Cardiac muscle cell (in vitro differentiated cells and primary cell): ENCODE measurements at regions not wholly inside any gene's neighbourhood (a gene's known extent, or its start where the extent isn't known, plus 50 kb on each side); places are given as distances from the start of the nearest gene placed in this dataset.
A peak's percentile ranks its signal among the peaks of the same experiment; 100 is the strongest.

Experiments used
- DNase-seq, 2 donors: peaks; one replicate each; pipeline versions ENCODE4 v3.0.0 to v3.0.0-alpha.2; 2010 to 2017; ENCODE audit warnings: low read depth in 1 of 2, low spot score in 1 of 2
- H3K27ac ChIP-seq: fragments of 200-600 bp; sonication (generic); 2 replicates; pipeline ENCODE4 v1.5.1; 2016
- H3K27me3 ChIP-seq: fragments of 200-600 bp; sonication (generic); 2 replicates; pipeline ENCODE4 v1.6.0; 2016; ENCODE audit warnings: control low read depth
- H3K36me3 ChIP-seq: fragments of 200-600 bp; sonication (generic); 2 replicates; pipeline ENCODE4 v1.5.1; 2016; ENCODE audit warnings: control low read depth
- H3K4me1 ChIP-seq: fragments of 200-600 bp; sonication (generic); 2 replicates; pipeline ENCODE4 v1.8.1; 2017; ENCODE audit warnings: low read depth, mild to moderate bottlenecking, mixed run types
- H3K4me3 ChIP-seq: fragments of 200-600 bp; sonication (generic); 2 replicates; pipeline ENCODE4 v1.5.1; 2016; ENCODE audit warnings: mild to moderate bottlenecking
- H3K9me3 ChIP-seq: fragments of 200-600 bp; sonication (generic); 2 replicates; pipeline ENCODE4 v1.5.1; 2017; ENCODE audit warnings: low read depth, mild to moderate bottlenecking, control low read depth
- TF ChIP-seq, protein P1 (sequence below): IDR thresholded peaks from 2 replicates; pipeline ENCODE4 v1.5.1; 2012; ENCODE audit warnings: low read depth, mild to moderate bottlenecking, low read length

- no peak for DNase-seq
- Histone ChIP-seq H3K27ac (no peak overlapping the region), H3K4me3 (no peak overlapping the region), H3K27me3 (no peaks in the 10 kb centered on the region), H3K36me3 (no peaks in the 10 kb centered on the region), H3K4me1 (peaks cover 7% of the 10 kb centered on the region), H3K9me3 (no peaks in the 10 kb centered on the region)
- TF ChIP-seq, protein P1, sequence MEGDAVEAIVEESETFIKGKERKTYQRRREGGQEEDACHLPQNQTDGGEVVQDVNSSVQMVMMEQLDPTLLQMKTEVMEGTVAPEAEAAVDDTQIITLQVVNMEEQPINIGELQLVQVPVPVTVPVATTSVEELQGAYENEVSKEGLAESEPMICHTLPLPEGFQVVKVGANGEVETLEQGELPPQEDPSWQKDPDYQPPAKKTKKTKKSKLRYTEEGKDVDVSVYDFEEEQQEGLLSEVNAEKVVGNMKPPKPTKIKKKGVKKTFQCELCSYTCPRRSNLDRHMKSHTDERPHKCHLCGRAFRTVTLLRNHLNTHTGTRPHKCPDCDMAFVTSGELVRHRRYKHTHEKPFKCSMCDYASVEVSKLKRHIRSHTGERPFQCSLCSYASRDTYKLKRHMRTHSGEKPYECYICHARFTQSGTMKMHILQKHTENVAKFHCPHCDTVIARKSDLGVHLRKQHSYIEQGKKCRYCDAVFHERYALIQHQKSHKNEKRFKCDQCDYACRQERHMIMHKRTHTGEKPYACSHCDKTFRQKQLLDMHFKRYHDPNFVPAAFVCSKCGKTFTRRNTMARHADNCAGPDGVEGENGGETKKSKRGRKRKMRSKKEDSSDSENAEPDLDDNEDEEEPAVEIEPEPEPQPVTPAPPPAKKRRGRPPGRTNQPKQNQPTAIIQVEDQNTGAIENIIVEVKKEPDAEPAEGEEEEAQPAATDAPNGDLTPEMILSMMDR: no peak
These were observed 197.9 kb downstream of the IRF8 start for GRCh38 chr16:86096850-86097249.

GRCh38 chr16:86099326-86099725, 200.4 kb downstream of the IRF8 start:
- no peak for DNase-seq
- peaks cover 7% of the 10 kb centered on the region for H3K4me1 ChIP-seq
- TF ChIP-seq, protein P1: no peak
- H3K4me3 ChIP-seq: no peak overlapping the region
- H3K9me3 ChIP-seq: no peaks in the 10 kb centered on the region
- no peaks in the 10 kb centered on the region for H3K36me3 ChIP-seq
- H3K27ac ChIP-seq: no peak overlapping the region
- H3K27me3 ChIP-seq: no peaks in the 10 kb centered on the region

DNA sequence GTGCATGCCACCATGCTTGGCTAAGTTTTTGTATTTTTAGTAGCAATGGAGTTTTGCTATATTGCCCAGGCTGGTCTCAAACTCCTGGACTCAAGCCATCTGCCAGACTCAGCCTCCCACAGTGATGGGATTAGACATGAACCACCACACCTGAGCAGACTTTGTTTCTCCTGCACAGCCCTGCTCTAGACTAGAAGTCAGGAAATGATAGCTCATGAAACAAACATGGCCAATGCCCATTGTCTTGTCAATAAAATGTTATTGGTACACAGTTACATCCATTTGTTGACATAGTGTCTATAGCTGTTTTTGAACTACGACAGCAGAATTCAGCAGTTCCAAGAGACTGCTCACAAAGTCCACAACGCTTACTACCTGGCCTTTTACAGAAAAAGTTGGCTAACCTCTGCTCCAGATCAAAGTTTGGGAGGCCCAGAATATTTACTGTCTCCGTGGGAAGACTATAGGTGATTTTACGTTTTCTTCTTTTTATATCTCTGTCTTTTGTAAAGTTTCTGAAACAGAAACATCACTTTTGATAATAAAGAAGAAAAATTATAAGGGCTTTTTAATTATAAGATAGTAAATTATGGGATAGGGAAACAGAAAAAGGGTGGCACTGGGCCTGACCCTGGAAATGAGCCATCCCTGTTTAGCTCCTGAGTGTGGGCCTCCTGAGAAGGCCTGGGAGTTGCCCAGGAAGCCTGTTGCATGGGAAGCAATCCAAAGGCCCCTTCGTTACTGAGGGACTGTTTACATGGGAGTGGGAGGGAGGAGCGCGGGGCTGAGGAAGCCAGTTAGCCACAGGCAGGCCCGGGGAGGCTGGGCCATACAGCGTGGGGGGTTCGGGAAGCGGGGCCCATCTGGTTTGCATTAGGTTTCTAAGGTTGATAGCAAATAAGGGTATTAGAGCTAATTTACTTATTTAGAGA, 201.5 kb downstream of the IRF8 start:
- Histone ChIP-seq H3K27ac (no peak overlapping the region), H3K9me3 (no peaks in the 10 kb centered on the region), H3K27me3 (no peaks in the 10 kb centered on the region), H3K4me1 (peaks cover 7% of the 10 kb centered on the region), H3K4me3 (no peak overlapping the region), H3K36me3 (no peaks in the 10 kb centered on the region)
- DNase-seq: peak in 1 of 2 donors; percentile 43
- TF ChIP-seq, protein P1: no peak

DNA sequence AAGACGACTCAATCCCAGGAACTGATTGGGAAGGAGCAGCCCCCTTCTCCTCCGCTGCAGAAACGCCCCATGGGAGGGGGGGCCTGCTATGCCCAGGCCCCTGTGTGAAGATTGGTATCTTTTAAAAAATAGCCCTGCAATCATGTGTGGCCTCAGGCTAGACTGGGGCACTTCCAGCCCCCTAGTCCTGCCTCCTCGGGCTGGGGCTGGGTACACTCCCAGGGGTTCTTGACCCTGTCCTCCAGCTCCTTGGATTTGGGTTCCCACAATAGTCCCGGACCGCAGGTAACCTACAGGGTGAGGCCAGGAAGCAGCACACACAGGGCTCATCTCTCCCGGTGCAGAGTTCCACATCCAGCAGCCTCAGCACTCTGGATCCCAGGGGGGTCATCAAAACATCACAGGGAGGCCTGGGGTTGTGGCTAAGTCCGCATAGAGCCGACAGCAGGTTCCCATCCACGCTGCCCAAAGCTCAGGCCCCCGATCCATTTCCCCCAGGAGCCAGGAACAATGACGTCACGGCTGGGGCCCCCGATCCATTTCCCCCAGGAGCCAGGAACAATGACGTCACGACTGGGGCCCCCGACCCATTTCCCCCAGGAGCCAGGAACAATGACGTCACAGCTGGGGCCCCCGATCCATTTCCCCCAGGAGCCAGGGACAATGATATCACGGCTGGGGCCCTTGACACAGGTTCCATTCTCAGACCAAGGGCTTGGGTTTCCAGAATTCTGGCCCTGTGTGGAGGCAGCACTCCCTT, 202.4 kb downstream of the IRF8 start:
- Histone ChIP-seq H3K27ac (no peak overlapping the region), H3K4me3 (no peak overlapping the region), H3K9me3 (no peaks in the 10 kb centered on the region), H3K4me1 (peaks cover 7% of the 10 kb centered on the region), H3K36me3 (no peaks in the 10 kb centered on the region), H3K27me3 (no peaks in the 10 kb centered on the region)
- TF ChIP-seq, protein P1: no peak
- DNase-seq: no peak

DNA sequence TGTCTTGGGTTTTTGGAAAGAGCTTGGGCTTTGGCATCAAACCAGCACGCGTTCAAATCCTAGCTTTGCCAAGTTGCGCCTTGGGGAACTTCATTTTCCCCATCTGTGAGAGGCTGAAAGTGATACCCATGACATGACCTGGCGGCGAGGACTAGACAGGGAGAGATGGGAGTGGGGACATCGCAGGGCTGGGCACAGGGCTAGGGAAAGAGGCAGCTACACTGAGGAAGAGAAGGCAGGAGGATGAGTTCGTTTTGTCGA, 202.9 kb downstream of the IRF8 start:
- no peaks in the 10 kb centered on the region for H3K36me3 ChIP-seq
- no peaks in the 10 kb centered on the region for H3K27me3 ChIP-seq
- no peak overlapping the region for H3K4me3 ChIP-seq
- DNase-seq: no peak
- H3K27ac ChIP-seq: no peak overlapping the region
- no peaks in the 10 kb centered on the region for H3K9me3 ChIP-seq
- TF ChIP-seq, protein P1: no peak
- H3K4me1 ChIP-seq: peaks cover 7% of the 10 kb centered on the region
